ENCODE measurements at regions not wholly inside any gene's neighbourhood (a gene's known extent, or its start where the extent isn't known, plus 50 kb on each side); places are given as distances from the start of the nearest gene placed in this dataset.

DNA sequence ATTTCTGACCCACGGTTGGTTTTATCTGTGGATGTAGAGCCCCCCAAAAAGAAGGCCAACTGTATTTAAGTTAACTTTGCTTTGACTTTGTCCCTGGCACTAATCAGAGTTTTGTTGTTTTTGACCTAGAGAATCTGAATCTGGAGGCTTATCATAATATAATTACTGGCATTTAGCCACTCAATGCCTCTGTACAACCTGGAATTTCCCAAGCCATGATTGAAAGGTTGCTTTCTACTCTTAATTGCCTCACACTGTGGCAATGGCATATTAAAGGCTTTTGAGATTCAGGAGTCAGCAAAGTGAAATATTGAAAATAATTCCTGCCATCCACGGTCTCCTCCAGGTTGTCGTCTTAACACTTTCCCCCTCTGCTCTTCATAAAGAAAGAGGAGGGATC, 205.2 kb upstream of the GHITM start:
- TF ChIP-seq EZH2phosphoT487 (IDR thresholded peaks at IDR 0.05; ENCODE audit: low read length) (no peak), CTCF (IDR thresholded peaks at IDR 0.05; ENCODE audit: low read length) (no peak), EZH2 (optimal IDR thresholded peaks at IDR 0.05; ENCODE audit: low read depth, low read length) (no peak)

Data from MM.1S (cell line).